DMS53 treated with DMSO at 0.1 percent for 48 hours (cell line): ENCODE measurements at regions not wholly inside any gene's neighbourhood (a gene's known extent, or its start where the extent isn't known, plus 50 kb on each side); places are given as distances from the start of the nearest gene placed in this dataset.
A peak's percentile ranks its signal among the peaks of the same experiment; 100 is the strongest.

Source experiments
- DNase-seq: peaks from one replicate; lab custom pipeline; 2025; ENCODE audit not compliant: unreplicated experiment; lab: John Stamatoyannopoulos, UW

DNA sequence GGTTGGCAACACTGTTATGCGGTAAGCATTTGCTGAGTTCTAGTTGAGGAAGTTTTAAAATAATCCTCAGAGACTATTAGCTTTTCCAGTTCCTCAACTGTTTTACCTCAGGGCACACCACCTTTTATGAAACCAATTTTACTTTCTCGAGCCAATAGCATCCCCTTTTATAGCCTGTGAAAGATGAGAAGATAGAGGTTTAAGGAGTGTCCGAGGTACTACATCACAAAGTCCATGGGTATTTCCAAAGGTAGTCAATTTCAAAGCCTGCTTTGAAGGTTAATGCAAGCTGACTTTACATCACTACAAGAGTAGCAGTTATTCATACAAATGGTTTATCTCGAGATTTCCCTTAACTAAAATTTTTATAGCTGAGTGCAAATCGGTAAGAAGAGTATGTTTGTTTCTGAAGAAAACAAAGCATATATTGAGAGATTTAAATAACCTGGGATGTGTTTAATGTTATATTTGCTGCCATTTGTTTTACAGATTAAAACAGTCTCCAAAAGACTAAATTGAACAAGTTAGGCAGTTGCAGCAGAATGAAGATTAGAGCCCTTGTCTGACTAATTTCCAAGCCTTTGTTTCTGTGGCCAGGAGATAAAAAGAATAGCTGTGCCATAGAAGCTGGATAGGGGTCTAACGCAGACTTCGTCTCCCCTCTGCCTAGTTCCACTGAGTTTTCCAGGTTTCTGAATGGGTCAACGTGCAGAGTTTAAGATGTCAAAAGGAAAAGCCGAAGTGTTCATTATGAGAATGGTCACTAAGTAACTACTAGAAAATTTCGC, 74.7 kb upstream of the TRPC4 start:
- no peak for DNase-seq

DNA sequence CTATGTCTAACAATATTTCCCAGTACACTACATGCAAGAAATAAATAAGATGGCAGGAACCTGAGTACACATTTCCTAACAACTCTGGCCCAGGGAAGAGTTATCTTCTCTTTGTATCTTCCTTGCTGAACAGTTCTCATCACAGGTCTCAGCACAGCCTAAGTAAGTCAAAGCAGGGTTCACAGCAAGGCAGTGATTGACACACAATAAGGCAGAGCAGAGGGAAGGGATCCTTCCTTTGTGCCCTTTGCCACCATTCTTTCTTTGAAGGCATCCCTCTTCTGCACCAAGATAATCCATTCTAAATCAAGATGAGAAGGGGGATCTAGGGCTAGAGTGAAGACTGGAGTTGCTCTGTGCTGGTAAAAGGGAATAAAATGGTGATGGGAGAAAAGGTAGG, 73.4 kb upstream of the TRPC4 start:
- no peak for DNase-seq

DNA sequence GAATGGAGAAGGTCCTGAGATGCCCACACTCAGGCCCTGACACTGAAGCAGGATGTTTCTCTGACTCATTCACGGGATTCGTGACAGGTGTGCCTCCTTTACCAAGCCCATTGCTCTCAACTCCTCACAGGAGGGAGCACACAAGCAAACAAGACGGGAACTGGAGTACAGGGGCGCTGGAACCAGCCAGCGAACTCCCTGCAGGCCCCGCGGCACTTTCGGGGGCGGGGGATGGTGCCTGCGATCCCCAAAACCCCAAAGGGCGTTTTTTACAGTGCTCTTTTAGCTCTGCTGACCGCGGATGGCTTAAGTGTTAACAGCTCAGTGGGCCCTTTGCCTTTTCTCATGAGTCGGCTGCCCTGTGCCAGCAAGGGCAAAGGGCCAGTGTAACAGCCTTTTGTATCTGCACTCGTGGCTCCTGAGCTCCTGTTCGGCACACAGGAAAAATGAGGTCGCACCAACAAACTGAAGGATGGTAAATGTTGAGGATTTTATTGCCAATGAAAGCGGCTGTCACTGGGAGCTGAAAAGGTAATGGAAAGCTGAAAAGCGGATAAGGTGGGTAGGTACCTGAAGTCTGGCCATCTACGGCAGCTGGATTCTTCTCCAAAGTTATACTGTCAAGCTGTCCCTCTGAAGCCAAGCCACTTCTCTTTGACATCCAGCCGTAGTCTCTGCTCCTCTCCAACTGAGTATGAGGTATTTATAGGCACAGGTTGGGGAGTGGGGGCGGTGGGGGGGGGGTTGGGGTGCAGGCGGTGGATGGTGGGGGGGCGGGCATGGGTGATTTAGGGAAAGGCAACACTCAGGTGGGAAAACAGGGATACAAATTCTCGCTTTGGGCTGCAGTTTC, 65.0 kb upstream of the TRPC4 start:
- DNase-seq: peak; percentile 50

GRCh38 chr13:37929308-37929707, 59.7 kb upstream of the TRPC4 start:
- DNase-seq: no peak

- DNase-seq: no peak
These were observed 58.0 kb upstream of the TRPC4 start for GRCh38 chr13:37927561-37927960.

DNA sequence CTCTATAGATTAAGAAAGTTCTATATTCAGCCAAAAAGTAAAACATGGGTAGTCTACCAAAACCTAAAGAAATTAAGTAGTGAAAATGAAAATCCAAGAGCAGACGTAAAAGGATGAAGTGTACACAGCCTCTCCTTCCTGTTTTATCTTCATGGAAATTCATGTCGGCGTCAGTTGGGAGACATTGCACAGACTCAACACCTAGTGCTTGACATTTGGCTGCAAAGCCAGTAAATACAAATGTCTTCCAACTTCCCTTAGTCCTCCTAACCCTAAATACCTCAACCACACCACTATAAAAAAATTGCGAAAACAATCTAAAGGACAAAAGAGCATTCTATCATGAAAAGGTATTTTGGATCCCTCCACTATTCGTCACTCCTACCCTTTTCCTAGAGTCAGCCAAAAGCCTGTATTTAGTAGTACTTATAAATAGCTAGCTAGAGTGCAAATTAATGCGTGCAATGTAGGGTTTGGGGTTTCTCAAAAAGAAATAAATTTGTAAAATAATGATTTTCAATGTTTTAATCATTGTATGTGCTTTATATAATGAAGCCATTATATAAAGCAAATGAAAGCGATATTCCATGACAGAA, 56.4 kb upstream of the TRPC4 start:
- DNase-seq: no peak

DNA sequence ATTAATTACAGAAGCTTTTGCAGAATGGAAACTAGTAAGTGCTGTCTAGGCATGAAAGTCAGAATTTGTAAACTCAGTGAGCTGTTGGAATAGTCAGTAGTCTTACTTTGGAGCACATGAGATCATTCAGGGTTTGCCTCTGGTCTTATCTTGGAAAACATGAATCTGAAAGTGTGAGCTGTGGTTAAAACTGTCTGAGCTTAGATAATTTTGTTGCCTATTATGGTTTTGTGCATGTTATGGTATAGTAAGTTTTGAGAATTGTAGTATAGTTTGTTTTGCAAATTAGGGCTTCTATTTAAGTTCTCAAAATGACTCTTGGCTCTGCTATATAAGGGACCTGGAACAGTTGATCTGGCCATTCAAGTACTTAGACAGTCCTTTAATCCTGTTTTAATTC, 53.7 kb upstream of the TRPC4 start:
- no peak for DNase-seq

- no peak for DNase-seq
These were observed 49.8 kb upstream of the TRPC4 start for GRCh38 chr13:37919329-37919880.
